Rectal smooth muscle tissue (tissue), 1 donor: ENCODE measurements at regions not wholly inside any gene's neighbourhood (a gene's known extent, or its start where the extent isn't known, plus 50 kb on each side); places are given as distances from the start of the nearest gene placed in this dataset.

Experiments used
- H3K27ac ChIP-seq: one replicate; pipeline ENCODE4 v1.7.0; 2013; ENCODE audit warnings: low read depth, low read length, inconsistent platforms
- H3K27me3 ChIP-seq: one replicate; pipeline ENCODE4 v1.7.0; 2013; ENCODE audit warnings: low read length; ENCODE audit not compliant: control insufficient read depth, insufficient read depth
- H3K36me3 ChIP-seq: one replicate; pipeline ENCODE4 v1.7.0; 2013; ENCODE audit warnings: low read length; ENCODE audit not compliant: control insufficient read depth, insufficient read depth
- H3K4me1 ChIP-seq: one replicate; pipeline ENCODE4 v1.7.0; 2013; ENCODE audit warnings: low read length; ENCODE audit not compliant: control insufficient read depth, insufficient read depth
- H3K4me3 ChIP-seq: one replicate; pipeline ENCODE4 v1.7.0; 2013; ENCODE audit warnings: low read length
- H3K9ac ChIP-seq: one replicate; pipeline ENCODE4 v1.7.0; 2013; ENCODE audit warnings: low read length

- Histone ChIP-seq H3K36me3 (no peaks in the 10 kb centered on the region), H3K9ac (no peak overlapping the region)
Measured at GRCh38 chr10:42998481-42999384, 78.1 kb upstream of the RET start.

GRCh38 chr10:42999385-43000020, 77.4 kb upstream of the RET start:
- no peaks in the 10 kb centered on the region for H3K27me3 ChIP-seq
- no peak overlapping the region for H3K9ac ChIP-seq
- no peaks in the 10 kb centered on the region for H3K4me1 ChIP-seq
- no peak overlapping the region for H3K4me3 ChIP-seq
- H3K36me3 ChIP-seq = no peaks in the 10 kb centered on the region
- no peak overlapping the region for H3K27ac ChIP-seq

More at GRCh38 chr10:42998481-42999384, 78.1 kb upstream of the RET start:
- Histone ChIP-seq H3K4me1 (no peaks in the 10 kb centered on the region), H3K4me3 (no peak overlapping the region), H3K27ac (no peak overlapping the region), H3K27me3 (no peaks in the 10 kb centered on the region)

DNA sequence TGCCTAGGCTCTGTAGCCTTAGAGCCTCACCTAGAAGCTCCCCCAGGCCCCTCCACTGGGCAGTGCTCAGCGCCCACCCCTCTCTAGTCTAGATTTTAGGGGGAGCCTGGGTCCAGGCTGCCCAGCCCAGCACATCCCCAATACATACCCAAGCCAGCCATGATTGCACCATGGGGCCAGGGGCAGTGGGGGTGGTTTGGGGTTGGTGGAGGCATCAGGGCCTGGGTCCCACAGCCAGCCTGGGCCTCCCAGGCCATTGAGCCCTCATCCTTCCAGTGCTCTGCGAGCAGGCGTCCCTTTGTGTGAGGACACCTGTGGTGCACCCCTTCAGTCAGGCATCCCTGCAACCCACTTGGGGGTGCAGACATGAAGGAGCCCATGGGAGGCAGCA, 76.9 kb upstream of the RET start:
- Histone ChIP-seq H3K4me3 (no peak overlapping the region), H3K27ac (no peak overlapping the region), H3K4me1 (no peaks in the 10 kb centered on the region), H3K27me3 (no peaks in the 10 kb centered on the region), H3K36me3 (no peaks in the 10 kb centered on the region), H3K9ac (no peak overlapping the region)

- Histone ChIP-seq H3K4me1 (no peaks in the 10 kb centered on the region), H3K36me3 (no peaks in the 10 kb centered on the region), H3K27ac (no peak overlapping the region), H3K4me3 (no peak overlapping the region), H3K9ac (no peak overlapping the region), H3K27me3 (no peaks in the 10 kb centered on the region)
Measured at GRCh38 chr10:43000651-43001426, 76.0 kb upstream of the RET start.

GRCh38 chr10:43001427-43001795, 75.5 kb upstream of the RET start:
- Histone ChIP-seq H3K4me1 (no peaks in the 10 kb centered on the region), H3K36me3 (no peaks in the 10 kb centered on the region), H3K27me3 (no peaks in the 10 kb centered on the region), H3K27ac (no peak overlapping the region), H3K9ac (no peak overlapping the region), H3K4me3 (no peak overlapping the region)

DNA sequence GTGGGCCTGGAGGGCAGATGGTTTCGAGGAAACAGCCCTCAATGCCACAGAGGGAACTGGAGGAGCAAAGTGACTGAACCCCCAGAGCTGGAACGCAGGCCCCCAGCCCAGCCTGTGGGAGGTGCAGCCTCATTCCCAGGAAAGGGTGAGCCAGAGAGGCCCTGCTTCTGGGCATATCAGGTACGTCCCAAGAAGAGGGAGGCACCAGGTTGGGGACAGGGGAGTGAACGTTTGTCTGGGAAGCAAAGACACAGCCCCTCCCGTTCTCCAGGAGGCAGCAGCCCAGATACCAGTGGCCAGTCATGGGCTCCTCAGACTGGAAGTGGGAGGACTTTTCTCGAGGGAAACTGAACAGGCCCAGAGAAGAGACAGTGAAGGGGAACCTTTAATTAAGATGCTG, 74.3 kb upstream of the RET start:
- Histone ChIP-seq H3K36me3 (no peaks in the 10 kb centered on the region), H3K4me3 (no peak overlapping the region), H3K27ac (no peak overlapping the region), H3K27me3 (no peaks in the 10 kb centered on the region), H3K9ac (no peak overlapping the region), H3K4me1 (no peaks in the 10 kb centered on the region)

GRCh38 chr10:43006490-43006889, 70.4 kb upstream of the RET start:
- no peaks in the 10 kb centered on the region for H3K4me1 ChIP-seq
- H3K27ac ChIP-seq = no peak overlapping the region
- no peaks in the 10 kb centered on the region for H3K27me3 ChIP-seq
- no peak overlapping the region for H3K4me3 ChIP-seq
- H3K36me3 ChIP-seq = no peaks in the 10 kb centered on the region
- no peak overlapping the region for H3K9ac ChIP-seq

DNA sequence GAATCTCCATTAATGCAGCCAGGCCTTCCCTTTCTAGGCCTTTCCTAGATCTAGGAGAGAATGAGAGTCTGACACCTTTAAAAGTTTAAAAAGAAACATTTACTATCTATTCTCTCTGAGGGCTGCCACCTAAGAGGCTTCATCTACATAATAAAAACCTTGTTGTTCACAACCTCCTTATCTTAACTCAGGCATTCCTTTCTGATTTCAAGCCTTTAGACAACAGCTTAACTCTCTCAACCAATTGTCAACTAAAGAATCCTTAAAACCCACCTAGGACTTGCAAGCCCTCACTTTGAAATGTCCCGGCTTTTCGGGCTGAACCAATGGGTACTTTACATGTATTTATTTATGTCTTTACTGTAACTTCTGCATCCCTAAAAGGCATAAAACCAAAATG, 64.3 kb upstream of the RET start:
- H3K27me3 ChIP-seq = no peaks in the 10 kb centered on the region
- no peak overlapping the region for H3K27ac ChIP-seq
- no peak overlapping the region for H3K4me3 ChIP-seq
- H3K36me3 ChIP-seq = no peaks in the 10 kb centered on the region
- no peak overlapping the region for H3K9ac ChIP-seq
- no peaks in the 10 kb centered on the region for H3K4me1 ChIP-seq

DNA sequence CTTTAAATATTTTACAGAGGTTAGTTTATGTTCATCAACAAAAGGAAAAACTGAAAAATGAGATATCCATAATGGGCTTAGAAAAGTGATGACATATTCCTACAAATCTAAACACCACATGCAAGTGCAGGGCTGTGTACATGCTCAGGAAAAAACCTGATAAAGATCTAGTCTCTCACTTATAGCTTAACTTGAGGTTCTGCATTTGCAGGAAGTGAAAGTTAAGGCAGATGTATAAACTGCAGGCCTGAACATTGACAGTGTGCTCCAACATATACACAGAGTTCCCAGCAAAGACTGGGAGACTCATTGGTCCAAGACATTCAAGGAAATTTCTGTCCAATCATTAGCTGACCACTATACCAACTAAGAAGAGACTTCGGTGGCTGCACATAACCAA, 63.8 kb upstream of the RET start:
- H3K27ac ChIP-seq = no peak overlapping the region
- no peaks in the 10 kb centered on the region for H3K27me3 ChIP-seq
- no peaks in the 10 kb centered on the region for H3K4me1 ChIP-seq
- H3K4me3 ChIP-seq = no peak overlapping the region
- no peak overlapping the region for H3K9ac ChIP-seq
- no peaks in the 10 kb centered on the region for H3K36me3 ChIP-seq

GRCh38 chr10:43024524-43024923, 52.3 kb upstream of the RET start:
- no peak overlapping the region for H3K27ac ChIP-seq
- H3K9ac ChIP-seq = no peak overlapping the region
- H3K36me3 ChIP-seq = no peaks in the 10 kb centered on the region
- no peaks in the 10 kb centered on the region for H3K27me3 ChIP-seq
- H3K4me1 ChIP-seq = no peaks in the 10 kb centered on the region
- no peak overlapping the region for H3K4me3 ChIP-seq

- Histone ChIP-seq H3K27me3 (no peaks in the 10 kb centered on the region), H3K4me3 (no peak overlapping the region), H3K36me3 (no peaks in the 10 kb centered on the region), H3K9ac (no peak overlapping the region), H3K27ac (no peak overlapping the region), H3K4me1 (no peaks in the 10 kb centered on the region)
Measured at GRCh38 chr10:43024942-43025700, 51.7 kb upstream of the RET start.
